ENCODE measurements at regions not wholly inside any gene's neighbourhood (a gene's known extent, or its start where the extent isn't known, plus 50 kb on each side); places are given as distances from the start of the nearest gene placed in this dataset.

- TF ChIP-seq CTCF (IDR thresholded peaks at IDR 0.05; ENCODE audit: low read depth, low read length) = no peak
- no peak for DNase-seq (ENCODE audit: extremely low read depth, low read depth)
Observed at GRCh38 chr18:2036086-2036485, 535.2 kb downstream of the METTL4 start.

- no peak for DNase-seq (ENCODE audit: extremely low read depth, low read depth)
- TF ChIP-seq CTCF (IDR thresholded peaks at IDR 0.05; ENCODE audit: low read depth, low read length) = no peak
Observed at GRCh38 chr18:2040279-2040678, 531.0 kb downstream of the METTL4 start.

- TF ChIP-seq CTCF (IDR thresholded peaks at IDR 0.05; ENCODE audit: low read depth, low read length) = no peak
- no peak for DNase-seq (ENCODE audit: extremely low read depth, low read depth)
Observed at GRCh38 chr18:2049986-2050385, 521.3 kb downstream of the METTL4 start.

DNA sequence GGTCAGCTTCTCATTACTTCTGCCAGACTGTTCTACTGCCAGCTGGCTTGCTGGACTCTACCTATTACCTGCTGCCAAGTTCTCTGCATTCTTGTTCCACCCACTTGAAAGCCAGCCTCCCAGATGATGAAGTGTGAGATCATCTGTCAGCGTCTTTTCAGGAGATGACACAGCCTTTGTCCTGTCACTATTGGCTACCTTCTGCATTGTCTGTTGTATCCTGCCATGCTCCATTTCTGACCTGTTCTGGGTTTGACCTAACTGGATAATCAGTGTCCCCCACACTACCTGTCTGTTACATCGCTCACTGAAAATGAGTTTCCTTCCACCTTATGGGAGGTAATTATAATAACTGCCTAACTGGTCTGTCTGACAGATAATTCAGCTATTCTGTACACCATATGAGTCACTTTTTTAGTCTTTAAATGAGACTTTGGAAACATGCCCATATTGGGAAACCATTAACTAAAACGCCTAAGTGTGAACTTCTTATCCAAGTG is 520.6 kb downstream of the METTL4 start:
- TF ChIP-seq CTCF (IDR thresholded peaks at IDR 0.05; ENCODE audit: low read depth, low read length) = no peak
- no peak for DNase-seq (ENCODE audit: extremely low read depth, low read depth)

GRCh38 chr18:2053490-2054089 is 517.7 kb downstream of the METTL4 start:
- no peak for DNase-seq (ENCODE audit: extremely low read depth, low read depth)
- no peak for TF ChIP-seq CTCF (IDR thresholded peaks at IDR 0.05; ENCODE audit: low read depth, low read length)

- no peak for DNase-seq (ENCODE audit: extremely low read depth, low read depth)
- TF ChIP-seq CTCF (IDR thresholded peaks at IDR 0.05; ENCODE audit: low read depth, low read length) = no peak
Observed at GRCh38 chr18:2059336-2059735, 512.0 kb downstream of the METTL4 start.

DNA sequence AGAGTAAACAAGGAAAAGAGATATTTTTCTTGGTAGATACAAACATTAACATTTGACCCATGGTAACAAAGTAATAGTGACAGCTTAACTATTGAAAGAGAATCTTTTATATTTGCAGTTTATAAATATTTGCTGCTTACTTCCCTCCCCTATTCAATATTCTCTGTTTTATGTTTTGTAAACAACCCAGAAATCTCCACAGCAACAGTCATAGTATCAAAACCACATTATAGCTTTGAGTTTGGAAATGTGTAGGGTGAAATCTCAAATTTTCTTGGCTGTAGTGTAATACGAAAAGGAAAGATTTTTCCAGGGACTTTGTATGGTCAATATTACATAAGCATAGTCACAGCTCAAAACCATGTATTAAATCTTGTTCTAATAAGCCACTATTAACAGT is 511.2 kb downstream of the METTL4 start:
- no peak for DNase-seq (ENCODE audit: extremely low read depth, low read depth)
- no peak for TF ChIP-seq CTCF (IDR thresholded peaks at IDR 0.05; ENCODE audit: low read depth, low read length)

All from AG09319 (cell line).